Ureter (tissue), 1 donor: ENCODE measurements at regions not wholly inside any gene's neighbourhood (a gene's known extent, or its start where the extent isn't known, plus 50 kb on each side); places are given as distances from the start of the nearest gene placed in this dataset.
"Not testable (repeated sequence)": the region's sequence is repeated elsewhere in the genome, so short reads cannot be mapped to it uniquely, and the experiment has no call there.

Source experiments
- DNase-seq: peaks from one replicate; pipeline ENCODE4 v3.0.0-alpha.2; 2020; ENCODE audit warnings: low spot score
- donor health status: DM: yes; HTN: yes; CAD: no.

DNA sequence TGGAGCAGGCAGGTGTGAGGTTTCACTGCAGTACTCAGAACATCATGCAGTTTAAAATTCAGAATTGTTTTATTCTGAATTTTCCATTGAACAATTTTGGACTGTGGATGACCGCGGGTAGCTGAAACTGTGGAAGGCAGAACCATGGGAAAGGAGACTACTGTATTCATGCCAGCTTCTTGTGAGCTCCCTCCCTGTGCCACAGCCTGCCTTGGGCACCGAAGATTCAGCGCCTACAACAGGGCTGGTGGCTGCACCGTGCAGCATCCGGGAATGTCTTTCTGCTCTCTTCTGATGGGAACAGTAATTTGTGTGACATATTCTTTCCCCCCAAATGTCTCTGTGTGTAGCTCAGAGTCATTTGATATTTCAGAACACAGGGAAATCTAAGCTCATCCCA is 118.5 kb upstream of the NKX1-1 start:
- no peak for DNase-seq

DNA sequence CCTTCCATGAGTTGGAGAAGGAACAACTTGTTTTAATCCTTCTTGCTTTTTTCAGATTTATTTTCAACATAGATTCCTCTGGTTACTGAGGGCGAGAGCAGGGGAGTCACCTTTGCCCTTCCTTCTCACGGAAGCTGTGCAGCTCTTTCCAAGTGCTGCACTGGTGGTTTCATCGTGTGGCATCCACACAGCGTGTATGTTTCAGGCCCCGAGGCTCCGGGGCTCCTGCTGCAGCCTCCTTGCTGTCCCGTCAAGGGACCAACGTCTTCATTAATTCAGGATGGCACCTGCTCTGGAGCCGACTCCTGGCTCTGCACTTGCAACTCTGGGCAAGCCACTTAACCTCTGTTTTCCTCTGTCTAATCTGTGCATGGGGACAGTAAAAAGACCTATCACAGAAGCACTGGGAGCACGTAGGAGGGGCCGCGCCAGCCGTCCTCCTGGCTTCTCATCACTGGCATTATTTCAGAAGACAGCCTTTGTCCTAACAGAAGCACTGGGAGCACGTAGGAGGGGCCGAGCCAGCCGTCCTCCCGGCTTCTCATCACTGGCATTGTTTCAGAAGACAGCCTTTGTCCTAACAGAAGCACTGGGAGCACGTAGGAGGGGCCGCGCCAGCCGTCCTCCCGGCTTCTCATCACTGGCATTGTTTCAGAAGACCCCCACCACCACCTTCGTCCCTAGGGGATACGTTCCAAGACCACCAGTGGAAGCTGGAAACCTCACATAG is 117.8 kb upstream of the NKX1-1 start:
- DNase-seq: no peak

DNA sequence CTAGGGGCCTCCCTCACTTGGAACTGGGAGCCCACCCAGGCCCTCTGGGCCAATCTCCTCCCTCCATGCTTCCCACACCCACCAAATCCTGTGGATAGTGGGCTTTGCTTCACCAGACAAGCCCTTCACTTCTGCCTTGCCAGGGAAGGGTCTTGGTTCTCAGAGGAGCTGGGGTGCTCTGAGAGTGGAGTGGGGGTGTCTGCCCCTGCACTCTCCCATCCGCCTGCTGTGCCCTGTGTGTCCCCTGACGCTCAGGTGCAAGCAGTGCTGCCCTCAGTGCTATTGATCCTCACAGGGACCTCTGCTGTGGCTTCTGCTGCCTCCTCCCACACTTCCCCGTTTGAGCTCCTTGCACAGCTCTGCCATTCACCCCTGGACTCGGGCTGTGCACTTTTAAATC is 117.3 kb upstream of the NKX1-1 start:
- DNase-seq: no peak

DNA sequence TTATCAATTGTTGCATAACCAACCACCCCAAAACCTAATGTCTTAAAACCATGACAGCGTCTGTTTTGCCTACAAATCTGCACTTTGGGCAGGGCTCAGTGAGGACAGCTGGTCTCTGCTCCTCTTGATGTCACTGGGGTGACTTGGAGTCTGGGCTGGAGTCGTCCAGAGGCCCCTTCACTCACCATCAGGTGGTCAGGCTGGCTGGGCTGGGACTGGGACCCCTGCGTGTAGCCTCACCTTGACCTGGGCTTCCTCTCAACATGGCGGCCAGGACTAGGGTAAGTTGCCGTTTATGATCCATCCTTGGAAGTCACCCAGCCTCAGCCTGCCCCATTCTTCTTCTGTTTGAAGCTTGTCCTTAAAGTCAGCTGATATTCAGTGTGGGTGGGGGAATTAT is 116.8 kb upstream of the NKX1-1 start:
- no peak for DNase-seq

DNA sequence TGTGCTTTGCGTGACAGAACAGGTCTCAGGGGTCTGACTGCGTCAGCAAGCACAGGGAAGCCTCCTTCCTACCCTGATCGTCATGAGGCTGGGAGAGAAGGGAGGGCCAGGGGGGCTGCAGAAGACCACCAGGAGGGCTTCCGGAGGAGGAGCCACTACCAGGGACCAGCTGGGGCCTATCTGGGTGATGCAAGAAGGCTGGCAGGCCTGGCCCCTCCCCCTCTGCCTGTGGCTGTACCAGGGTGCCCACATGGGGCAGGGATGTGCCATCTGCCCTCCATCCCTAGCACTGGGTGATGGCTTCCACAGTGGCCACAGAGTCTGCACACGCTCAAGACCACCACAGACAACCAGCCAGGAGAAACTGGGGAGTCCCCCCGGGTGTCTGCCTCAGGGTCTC is 116.4 kb upstream of the NKX1-1 start:
- no peak for DNase-seq

DNA sequence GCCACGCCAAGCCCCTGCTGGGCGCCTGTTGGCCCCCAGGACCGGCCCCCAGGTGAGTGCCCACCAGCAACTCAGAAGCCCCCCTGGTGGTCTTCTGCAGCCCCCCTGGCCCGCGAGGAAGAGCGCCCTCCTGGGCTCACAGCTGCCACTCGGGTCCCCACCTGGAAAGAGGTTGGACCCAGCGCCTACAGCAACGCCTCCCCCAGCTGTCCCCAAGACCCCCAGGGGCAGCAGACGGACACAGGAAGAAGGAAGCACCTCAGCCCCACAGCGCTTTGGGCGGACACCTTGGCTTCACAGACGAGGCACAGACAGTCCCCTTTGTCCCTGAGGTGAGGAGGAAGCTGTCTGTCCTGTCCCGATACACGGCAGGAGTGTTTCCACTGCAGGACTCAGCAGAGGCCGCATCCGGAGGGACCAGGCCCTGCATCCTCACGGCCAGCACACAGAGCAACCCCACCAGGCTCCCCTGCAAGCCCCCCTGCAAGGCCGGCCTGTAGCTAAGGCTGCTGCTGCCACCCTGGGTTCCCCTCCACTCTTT is 115.6 kb upstream of the NKX1-1 start:
- DNase-seq: no peak

DNA sequence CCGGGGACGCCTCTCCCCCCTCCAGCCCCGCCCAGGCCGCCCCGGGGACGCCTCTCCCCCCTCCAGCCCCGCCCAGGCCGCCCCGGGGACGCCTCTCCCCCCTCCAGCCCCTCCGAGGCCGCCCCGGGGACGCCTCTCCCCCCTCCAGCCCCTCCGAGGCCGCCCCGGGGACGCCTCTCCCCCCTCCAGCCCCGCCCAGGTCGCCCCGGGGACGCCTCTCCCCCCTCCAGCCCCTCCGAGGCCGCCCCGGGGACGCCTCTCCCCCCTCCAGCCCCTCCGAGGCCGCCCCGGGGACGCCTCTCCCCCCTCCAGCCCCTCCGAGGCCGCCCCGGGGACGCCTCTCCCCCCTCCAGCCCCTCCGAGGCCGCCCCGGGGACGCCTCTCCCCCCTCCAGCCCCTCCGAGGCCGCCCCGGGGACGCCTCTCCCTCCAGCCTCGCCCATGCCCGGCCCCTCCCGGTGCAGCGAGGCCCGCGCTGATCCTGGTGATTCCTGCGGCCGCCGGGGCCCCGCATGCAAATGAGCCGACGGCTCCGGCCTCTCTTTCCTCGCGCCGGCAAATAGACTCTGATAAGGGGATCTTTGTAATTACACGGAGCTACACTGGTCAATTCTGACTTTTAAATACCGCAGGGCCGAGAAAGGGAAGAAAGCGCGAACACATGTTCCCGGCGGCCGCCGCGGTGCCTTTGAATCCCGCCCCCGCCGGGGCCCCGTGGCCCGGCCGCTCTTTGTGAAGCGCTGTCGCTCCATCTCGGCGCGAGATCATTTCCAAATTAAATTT is 114.7 kb upstream of the NKX1-1 start:
- DNase-seq: not testable (repeated sequence)

DNA sequence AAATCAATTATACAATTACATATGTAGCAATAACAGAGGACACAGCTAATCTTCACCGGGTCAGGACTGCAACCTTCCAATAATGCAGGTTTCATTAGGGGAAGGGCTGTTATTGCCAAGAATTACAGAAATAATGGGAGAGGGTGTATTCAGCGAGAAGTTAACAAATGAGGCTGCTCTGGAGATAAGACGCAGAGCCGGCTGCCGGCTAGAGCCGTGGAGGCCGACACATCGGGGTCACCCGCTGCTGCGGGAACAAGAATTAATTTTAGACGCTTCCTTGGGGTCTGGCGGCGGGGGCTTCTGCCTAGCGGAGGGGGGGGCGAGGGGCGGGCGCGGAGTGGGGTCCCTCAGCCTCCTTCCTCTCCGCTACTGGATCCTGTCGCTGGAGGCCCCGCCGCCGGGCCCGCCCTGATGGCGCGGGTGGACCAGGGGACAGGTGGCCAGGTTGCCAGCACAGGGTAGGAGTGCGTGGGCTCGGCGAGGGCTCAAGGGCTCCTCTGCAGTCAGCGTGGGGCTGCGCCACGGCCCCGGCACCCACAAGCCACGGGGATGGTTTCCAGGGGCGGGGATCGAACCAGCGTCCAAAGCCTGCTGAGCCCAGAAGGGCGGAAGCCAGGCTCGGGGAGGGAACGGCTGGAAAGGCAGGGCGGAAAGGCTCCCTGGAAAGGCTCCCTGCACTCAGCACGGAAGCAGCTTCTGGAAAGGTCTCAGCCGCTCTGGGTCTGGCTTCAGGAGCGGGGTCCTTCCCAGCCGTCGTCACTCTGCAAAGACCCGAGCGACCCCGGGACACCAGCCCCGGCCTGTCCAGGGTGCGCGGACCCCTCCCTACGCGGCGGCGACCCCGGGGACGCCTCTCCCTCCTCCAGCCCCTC is 113.8 kb upstream of the NKX1-1 start:
- DNase-seq: no peak

DNA sequence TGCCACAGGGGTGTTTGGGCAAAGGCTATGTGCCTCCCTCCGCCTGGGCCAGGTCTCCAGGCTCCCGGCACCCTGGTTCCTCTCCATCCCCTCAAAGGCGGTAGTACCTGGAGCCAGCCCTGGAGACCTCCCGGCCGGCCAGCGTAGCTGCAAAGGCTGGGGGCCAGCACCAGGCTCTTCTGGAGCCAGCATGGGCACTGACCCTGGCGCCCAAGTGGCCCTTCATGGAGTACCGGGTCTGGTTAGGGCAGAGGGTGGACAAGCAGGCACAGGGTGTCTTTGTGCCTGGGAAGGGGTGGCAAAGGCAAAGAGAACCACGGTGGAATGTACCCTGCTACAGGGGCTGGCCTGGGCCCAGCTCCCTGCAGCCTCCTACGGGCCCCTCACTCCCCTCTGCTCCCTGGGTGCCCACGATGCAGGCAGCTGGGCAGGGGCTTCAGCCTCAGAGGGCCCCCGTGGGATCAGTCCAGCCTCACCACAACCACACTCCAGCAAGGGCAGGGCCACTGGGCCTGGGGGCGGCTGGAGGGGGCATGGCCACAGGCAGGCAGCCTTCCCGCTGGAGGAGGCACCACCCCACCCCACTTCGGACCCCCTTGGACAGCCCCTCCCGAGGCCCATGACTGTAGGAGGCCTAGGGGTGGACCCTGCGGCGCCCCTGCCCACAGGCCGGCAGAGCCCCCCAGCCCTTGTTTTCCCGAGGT is 112.9 kb upstream of the NKX1-1 start:
- no peak for DNase-seq

DNA sequence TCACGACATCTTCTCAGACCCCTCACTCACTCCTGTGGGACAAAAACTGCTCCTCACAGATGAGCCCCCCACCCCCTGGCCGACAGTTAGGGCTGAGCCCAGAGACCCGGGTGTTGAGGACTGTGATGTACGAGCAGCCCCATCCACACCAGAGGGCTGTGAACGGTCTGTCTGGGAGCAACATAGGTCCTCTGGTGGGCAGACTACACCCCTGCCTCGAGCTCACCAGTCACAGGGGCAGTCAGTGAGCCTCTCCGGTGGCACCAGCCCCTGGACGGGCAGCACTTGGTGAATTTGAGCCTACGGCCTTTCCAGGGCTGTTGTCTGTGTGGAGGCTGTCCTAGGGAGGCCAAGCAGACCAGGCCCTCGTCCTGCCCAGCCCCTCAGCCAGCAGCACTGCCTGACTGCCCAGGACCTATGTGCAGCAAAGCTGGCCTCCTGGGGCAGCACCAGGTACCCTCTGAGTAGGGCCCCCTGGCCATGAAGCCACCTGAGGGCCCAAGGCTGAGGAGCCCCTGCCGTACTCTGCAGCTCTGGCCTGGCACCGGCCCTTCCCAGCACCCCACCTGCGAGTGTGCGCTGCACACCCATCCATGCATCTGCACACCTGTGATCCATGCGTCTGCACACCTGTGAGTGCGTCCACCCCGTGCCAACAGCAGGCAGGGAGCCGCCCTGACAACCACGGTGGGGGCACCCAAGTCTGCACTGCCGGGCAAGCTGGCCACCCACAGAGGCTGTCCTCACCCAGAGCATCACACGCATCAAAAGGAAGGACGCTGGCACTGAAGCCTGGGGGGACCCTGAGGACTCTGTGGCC is 111.6 kb upstream of the NKX1-1 start:
- no peak for DNase-seq

DNA sequence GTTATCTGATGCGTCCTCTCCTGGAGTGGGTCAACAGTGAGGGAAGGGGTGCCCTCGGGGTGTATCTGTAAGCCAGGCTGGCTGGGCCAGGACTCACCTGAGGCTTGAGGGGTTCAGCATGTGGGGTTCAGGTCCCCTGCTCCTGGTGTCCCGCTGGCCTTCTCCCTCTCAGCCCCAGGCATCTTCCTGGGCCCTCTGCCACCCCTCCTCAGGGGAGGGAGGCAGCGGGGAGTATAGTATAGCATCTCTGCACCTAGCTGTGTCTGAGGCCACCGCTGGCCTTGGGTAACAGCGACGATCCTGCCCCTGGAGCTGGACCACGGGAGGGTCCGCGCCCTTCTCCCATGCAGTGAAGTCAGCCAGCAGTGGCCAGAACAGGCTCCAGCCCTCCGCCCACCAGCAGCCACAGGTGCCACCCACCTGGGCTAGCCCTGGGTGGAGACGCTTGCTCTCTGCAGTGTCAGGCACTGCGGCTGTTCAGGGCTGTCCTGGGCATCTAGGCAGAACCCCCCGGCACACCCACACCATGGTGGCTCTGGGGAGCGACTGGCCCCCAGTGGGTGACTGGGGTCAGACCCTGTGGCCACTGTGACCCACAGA is 110.7 kb upstream of the NKX1-1 start:
- no peak for DNase-seq

DNA sequence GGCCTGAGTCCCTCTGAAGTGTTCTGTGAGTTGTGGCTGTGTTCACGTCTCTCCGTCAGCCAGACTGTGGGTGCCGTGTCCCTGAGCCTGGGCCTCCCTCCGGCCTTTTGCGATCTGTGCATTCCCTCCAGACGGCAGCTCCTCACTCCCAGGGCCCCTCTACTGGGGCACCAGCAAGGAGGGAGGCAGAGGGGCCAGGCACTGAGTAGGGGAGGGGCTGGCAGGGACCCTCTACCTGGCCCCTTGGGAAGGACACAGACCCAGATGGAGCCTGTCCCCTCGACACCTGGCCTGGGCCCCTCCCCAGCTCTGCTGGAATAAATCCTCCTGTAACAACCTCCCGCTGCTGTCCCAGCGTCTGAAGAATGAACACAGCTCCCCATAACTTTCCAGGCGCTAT is 110.0 kb upstream of the NKX1-1 start:
- no peak for DNase-seq

DNA sequence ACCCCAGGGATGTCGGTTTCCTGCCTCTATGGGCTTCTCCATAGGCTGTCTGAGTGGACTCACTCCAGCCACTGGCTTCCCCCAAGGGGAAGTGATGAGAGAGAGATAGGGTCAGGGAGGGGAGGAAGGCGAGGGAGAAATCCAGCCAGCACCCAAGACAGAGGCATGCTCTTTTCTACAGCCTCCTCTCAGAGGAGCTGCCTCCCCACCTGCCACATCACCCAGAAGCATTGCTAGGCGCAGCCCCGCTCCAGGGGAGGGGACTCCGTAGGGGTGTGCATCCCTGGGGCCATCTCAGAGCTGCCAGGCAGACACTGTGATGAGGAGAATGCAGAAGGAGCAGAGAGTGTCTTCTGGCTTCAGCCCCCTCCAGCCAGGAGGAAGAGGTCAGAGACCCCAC is 109.5 kb upstream of the NKX1-1 start:
- DNase-seq: no peak

DNA sequence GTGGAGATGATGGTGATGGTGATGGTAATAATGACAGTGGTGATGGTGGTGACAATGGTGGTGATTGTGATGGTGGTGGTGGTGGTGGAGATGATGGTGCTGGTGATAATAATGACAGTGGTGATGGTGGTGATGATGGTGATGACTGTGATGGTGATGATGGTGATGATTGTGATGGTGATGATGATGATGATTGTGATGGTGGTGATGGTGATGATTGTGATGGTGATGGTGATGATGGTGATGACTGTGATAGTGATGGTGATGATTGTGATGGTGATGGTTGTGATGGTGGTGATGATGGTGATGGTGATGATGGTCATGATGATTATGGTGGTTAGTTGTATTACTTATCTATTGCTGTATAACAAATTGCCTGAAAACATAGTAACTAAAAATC is 108.9 kb upstream of the NKX1-1 start:
- DNase-seq: no peak

DNA sequence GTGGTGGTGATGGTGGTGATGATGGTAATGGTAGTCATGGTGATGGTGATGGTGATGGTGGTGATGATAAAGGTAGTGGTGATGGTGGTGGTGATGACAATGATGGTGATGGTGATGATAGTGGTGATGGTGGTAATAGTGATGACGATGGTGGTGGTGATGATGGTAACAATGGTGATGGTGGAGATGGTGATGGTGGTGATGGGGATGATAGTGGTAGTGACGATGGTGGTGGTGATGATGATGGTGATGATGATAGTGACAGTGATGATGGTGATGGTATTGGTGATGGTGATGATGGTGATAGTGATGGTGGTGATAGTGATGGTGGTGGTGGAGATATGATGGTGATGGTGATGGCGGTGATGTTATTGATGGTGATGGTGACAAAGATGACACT is 108.4 kb upstream of the NKX1-1 start:
- no peak for DNase-seq

DNA sequence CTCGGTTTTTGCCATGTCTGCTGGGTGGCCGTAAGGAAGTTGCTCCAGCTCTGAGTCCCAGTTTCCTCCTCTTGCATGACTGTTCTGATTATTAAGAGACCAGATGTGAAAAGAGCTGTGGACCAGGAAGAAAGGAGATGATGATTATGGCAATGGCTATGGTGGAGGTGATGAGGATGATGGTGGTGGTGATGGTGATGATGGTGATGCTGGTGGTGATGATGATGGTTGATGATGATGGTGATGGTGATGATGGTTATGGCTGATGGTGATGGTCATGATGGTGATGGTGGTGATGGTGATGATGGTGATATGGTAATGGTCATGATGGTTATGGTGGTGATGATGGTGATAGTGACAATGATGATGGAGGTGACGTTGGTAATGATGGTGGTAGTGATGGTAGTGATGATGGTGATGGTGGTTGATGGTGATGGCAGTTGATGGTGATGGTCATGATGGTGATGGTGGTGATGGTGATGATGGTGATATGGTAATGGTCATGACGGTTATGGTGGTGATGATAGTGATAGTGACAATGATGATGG is 107.8 kb upstream of the NKX1-1 start:
- no peak for DNase-seq

DNA sequence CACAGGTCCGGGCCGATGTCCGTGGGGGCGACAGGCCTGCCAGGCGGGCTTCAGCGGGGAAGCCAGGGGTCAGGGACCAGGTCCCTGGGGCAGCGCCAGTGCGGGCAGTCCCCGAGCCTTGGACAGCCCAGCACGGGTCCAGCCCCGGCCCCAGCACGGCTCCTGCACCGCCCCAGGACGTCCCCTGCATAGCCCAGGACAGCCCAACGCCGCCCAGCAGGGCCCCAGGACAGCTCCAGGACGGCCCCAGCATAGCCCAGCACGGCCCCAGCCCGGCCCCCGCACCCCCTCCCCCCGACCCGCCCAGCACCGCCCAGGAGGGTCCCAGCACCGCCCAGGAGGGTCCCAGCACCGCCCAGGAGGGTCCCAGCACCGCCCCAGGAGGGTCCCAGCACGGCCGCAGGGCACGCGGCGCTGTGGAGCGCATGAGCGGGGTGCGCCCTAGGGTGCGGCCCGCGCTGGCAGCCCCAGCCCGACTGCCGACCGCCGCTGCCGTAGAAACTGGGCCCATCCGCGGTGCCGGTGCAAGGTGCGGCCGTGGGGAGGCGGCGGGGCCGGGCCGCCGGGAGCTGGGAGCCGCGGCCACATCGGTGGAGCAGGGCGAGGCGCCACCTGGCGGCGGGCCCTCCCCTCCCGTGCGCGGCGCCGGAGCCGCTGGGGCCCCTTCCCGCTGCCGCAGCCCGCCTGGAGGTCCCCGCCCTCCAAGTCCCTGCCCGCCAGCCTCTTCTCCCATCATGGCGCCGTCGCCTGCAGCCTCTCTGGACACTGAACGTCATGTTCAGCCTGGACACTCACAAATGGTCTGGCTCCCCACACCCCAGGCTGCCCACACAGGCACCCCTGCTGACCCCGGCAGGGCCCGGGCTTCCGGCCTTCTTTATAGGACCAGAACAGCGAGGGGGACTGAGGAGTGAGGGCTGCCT is 106.8 kb upstream of the NKX1-1 start:
- no peak for DNase-seq

DNA sequence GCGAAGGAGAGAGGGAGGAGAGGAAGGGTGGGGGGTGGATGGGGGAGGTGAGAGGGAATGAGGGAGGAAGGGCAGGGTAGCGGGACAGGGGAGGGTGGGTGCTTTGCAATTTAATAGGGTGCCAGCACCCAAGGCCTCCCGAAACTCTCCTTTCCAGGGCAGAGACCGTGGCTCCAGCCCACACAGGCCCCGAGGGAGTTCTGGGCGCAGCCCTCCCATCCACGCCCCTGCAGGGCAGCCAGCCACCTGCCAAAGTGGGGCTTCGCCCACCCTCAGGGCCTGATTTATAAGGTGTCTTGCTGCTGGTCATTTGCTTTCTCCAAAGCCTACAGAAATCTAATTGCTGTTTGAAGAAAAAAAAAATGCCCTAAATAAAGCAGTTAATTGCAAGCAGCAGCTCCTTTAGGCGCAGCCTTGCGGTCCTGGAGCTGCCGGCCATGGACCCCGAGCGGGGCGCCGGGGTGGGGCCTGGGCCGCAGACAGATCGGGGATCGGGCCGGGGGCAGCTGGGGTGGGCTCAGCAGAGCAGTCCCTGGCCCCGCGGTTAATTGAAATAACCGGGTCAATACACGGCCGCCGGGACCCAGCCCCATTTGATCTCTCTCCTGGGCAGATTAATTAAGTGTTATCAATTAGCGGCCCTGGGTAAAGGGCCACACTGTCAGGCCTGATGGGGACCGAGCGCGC is 106.0 kb upstream of the NKX1-1 start:
- no peak for DNase-seq
